Hepatocyte (in vitro differentiated cells): ENCODE measurements at regions not wholly inside any gene's neighbourhood (a gene's known extent, or its start where the extent isn't known, plus 50 kb on each side); places are given as distances from the start of the nearest gene placed in this dataset.

Source experiments
- CTCF ChIP-seq: fragments of 200-600 bp; sonication (generic); IDR thresholded peaks from 2 replicates; pipeline ENCODE4 v1.5.1; 2016; ENCODE audit warnings: antibody characterized with exemption, mild to moderate bottlenecking; ENCODE audit not compliant: poor library complexity
- EZH2 ChIP-seq: fragments of 200-600 bp; sonication (generic); IDR thresholded peaks from 2 replicates; pipeline ENCODE4 v1.6.1; 2016; ENCODE audit warnings: antibody characterized with exemption, mild to moderate bottlenecking, borderline replicate concordance

GRCh38 chr11:122220321-122220720 lies 104.3 kb upstream of the BLID start:
- TF ChIP-seq CTCF, result no peak
- TF ChIP-seq EZH2, result no peak
